C1 segment of cervical spinal cord (tissue), 14 donors: ENCODE measurements at regions not wholly inside any gene's neighbourhood (a gene's known extent, or its start where the extent isn't known, plus 50 kb on each side); places are given as distances from the start of the nearest gene placed in this dataset.

Source experiments
- DNase-seq, 14 donors: peaks; one replicate each; lab custom pipeline; 2025; lab: John Stamatoyannopoulos, UW

DNA sequence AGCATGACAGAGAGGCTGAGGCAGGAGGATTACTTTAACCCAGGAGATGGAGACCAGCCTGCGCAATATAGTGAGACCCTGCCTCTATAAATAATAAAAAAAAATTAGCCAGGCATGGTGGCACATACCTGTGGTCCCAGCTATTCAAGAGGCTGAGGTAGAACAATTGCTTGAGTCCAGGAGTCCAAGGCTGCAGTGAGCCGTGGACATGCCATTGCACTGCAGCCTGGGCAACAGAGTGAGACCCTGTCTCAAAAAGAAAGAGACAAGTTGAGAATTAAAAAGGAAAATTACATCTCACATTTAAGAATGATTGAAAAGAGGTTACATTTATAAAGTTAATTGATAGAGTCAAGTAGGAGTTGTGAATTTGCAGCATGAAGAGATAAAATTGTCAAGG, 91.4 kb upstream of the TMPO start:
- no peak for DNase-seq

DNA sequence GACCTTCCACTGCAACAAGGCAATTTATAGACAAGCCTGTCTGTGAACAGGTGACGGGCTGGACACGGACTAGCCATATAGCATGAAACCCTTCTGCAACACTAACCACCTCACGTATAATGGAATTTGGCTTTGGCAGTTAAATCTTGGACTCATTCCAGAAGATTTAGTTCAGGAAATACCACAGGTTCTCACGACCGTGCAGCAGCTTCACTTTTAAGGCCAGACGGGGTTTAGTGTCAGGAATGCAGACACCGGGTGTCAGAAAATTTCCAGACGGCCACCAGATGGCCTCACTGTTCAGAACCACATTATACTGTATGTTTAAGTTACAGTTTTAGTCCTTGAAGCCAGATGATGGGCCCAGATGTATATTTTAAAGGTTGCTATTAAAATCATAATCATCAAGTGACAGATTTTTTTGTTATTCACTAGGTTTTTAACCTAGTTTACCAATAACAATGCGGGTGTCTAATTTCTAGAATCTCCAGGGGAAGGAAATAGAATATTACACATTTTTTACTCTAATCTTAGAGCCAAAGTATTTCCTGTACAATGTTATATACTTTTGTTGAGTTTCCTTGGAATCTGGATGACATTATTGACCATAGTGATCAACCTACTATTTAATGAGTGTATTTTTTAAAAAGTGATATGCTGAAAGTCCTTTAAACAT, 90.5 kb upstream of the TMPO start:
- DNase-seq: peak in 7 of 14 donors; percentile 6 to 36 (median 15)

DNA sequence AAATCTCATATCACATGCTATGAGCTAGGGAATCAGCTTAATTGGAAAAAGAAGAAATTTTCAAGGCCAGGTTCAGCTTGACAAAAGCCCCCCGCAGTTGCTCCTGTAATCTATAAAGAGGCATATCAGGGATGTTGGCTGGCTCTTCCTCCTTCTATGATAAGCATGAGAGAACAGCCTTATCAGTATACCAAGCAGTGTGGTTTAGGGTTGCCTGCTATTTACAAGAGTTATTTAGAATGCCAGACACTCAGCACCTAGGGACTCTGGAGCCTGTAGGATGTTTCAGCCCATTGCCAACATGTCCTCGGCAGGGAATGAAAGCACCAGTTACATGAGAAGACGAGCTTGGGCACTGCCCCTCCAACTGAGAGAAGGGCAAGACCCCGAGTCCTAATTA, 89.5 kb upstream of the TMPO start:
- no peak for DNase-seq

DNA sequence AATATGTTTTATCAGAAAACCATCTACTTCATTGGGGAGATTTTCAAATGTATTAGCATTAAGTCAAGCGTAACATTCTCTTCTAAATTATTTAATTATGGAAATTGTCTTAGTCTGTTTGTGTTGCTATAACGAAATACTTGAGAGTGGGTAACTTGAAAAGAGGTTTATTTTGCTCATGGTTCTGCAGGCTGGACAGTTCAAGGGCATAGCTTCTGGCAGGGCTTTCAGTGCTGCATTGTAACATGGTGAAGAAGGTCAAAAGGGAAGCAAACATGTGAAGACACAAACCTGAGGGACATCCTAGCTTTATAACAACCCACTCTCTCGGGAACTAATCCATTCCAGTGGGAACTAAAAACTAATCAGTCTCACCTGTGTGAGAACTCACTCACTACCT, 84.3 kb upstream of the TMPO start:
- DNase-seq: no peak

DNA sequence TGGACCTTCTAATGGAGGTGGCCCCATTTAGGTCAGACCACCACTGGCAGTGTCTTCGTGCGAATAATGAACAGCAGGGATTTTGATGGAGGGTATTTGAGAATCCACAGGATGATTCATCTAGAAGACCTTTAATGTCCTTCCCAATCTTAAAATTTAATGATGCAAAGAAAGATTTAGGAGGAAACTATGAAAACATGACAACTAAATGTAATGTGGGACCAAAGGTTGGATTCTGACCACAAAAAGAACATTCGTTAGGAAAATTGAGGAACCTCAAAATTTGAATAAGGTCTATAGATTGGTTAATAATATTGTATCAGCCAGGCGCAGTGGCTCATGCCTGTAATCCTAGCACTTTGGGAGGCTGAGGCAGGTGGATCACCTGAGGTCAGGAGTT, 78.2 kb upstream of the TMPO start:
- no peak for DNase-seq

DNA sequence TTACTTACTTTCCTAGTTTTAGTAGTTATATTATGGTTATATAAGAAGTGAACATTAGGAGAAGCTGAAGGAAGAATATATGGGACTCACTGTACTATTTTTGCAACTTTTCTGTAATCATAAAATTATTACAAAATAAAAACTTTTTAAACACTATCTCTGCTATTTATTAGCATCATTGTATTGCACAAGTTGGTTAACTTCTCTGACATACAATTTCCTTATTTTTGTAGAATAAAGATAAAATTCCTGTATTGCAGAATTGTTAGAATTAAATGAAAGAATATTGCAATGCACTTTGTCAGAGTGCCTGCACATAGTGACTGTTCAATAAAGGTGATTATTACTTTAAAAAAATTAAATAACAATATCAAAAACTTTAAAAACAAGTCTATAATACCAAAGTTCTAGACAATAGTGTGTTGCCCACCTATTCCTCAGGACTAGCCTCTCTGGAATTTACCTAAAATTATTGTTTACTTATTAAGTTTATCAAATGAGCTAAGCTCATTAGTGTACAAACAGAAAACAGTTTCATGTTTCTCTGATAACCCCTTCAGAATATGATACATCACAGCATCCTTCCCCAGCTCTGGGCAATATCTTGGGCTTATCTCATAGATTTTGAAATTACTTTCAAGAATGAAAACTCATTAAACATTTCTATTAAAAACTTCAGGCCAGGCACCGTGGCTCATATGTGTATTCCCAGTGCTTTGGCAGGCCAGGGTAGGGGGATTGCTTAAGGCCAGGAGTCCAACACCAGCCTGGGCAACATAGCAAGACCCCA, 77.4 kb upstream of the TMPO start:
- no peak for DNase-seq

DNA sequence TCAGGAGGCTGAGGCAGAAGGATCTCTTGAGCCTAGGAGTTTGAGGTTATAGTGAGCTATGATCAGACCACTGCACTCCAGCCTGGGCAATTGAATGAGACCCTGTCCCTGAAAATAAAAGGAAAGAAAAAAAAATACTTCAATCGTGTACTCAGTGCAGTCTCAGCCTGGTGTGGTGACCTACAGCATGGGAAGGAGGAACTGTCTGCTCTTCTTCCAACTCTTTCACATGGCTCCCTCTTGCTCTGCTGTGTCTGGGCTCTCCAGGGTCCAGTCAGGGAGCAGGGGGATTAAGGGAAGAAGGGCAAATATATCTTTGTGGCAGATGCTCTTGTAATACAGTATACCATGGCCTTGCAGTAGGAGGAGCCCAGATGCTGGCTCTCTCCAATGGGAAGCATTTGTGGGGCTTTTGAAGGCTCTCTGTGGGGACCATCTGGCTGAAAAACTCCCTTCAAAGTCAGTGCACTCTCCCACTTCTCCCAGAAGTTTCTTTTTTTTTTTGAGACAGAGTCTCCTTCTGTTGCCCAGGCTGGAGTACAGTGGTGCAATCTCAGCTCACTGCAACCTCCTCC, 76.6 kb upstream of the TMPO start:
- no peak for DNase-seq

DNA sequence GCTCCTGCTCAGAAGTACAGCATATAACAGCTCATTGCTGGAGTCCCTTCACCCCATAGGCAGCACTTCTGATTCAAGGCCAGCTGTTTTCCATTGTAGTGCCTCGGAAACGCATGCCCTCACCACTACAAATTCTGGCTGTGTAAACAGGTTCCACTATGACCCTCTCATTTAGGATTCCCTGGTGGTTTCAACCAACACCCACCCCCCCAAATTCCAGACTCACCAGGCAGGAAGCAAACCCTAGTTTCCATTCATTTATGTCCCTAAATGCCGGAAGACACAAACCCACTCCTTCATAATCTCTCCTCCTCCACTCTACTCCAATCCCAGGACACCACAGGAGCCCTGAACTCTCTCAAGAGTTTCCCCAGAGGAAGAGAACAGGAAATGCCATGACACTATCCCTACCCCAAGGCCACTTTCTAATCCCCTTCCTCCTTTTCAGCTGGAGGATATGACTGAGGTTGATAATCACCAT, 75.9 kb upstream of the TMPO start:
- no peak for DNase-seq

DNA sequence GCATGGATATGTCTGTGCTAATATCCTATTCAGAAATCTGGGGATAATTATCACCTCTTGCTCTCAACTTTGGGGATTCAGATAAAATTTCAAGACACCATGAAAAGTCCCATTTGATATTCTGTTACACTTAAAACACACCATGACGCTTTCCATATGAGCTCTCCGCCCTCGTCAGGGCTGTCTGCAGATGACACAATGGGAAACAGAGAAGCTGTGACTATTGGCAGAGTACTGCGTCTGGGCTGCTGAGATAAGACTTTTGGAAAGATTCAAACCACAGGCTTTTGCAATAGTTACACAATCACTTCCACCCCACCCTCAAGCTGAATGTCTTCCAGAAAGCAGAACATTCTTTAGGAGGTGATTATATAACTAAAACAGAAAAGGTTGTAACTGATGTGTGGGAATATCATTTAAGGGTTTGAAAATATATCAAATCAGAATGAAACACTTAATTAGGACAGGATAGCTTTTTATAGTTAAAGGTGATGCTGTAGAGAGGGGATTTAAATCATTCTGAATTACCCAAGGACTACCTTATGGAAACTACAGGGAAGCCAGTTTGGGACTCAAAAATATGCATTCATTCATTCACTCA, 75.3 kb upstream of the TMPO start:
- DNase-seq: peak in 5 of 14 donors; percentile 14 to 46 (median 22)

DNA sequence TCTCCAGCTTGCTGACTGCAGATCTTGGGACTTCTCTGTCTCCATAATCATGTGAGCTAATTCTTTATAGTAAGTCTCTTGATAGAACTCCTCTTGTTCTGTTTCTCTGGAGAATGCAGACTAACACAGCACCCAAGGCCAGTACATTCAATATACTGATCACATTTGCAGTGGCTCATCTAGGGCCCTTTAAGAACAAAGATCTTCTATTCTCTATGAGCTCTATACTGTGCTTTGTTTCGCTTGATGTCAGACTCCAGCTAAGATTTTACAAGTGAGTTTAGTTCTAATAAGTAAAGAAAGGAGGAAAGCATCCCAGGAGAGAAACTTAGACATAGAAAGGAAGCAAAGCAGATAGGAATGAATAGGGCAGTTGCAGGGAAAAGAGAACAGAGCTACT, 69.3 kb upstream of the TMPO start:
- DNase-seq: no peak

DNA sequence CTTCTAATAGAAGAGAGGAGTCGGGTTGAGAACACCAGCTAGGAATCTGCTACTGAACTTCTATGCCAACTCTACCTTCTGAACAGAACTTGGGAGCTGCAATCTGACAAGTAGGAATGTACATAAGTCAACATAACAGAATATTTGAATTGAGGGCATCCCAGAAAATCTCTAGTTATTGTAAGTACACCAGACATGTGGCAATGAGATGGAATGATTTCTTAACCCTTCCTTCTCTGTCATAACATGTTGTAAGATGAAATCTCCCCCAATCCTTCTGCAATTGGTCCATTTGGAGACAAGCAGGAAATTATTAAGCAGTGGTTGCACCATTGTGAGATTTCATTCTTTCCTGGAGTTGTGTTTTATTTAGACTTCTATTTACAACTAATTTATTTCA, 68.7 kb upstream of the TMPO start:
- DNase-seq: no peak

DNA sequence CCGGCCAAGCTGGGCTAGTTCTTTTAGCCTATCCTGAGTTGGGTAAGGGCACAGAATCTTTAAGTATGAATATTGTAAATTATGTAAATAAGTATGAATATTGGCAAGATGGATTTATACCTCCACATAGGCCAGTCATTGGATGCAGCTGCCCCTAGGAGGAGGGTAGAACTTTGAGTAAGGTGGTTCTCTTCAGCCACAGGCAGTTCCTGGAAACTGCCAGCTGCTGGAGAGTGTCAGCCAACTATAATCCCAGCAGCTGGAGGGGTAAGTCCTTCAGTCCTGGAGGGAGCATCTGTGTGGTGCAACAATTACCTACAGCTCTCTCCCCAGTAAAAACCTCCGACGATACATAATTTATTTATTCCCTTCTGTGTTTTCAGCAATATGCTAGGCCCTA, 65.8 kb upstream of the TMPO start:
- no peak for DNase-seq

DNA sequence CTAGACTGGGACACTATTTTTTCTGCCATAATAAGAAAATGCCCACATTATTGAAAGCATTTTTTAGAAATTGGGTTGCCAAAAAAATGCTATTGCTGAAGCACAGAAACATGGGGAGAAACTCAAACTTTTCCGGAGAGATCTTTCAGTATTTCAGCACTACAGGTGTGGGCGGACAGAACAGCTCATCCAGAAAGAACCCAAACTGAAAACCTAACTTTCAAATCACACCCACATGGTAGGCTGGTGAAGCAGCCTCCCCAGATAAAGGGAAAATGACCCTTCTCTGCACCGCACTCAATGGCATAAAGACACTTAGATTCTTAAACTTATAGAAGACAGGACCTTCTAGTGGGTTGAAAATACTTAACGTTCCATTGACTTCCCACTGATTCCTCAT, 62.3 kb upstream of the TMPO start:
- no peak for DNase-seq

DNA sequence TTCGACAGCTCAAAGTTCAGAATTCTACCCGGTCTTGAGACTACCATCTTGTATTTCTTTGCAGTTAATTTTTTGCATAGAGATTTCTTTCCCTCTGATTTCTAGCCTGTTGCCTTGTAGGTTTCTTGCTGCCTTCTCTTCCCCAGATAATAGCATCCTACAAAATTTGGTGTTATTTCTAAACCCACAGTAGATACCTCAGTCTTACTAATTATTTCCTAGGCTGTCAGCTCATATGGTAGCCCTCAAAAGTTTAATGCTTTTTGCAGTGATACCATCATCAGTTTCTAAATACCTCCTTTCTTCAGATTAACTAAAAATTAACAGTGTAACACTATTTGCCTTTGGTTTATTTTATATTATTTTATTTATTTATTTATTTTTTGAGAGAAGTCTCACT, 61.9 kb upstream of the TMPO start:
- no peak for DNase-seq

DNA sequence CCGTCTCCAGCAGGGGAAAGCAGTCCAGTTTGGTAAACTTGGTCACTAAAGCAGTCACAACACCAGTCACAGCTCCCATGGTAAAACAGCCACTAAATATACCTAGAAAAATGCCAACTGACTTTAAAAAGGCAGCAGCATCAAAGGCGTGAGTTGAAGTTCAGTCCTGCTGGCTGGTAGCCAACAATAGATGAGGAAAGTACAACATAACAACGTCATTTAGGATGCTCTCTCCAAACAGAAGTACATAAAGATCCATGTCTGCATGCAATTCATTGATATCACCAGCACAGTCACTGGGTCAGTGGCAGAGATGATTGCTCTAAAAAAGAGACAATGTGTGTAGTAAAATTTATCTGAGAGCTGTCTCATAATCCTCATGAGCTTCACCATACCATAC, 59.3 kb upstream of the TMPO start:
- no peak for DNase-seq

DNA sequence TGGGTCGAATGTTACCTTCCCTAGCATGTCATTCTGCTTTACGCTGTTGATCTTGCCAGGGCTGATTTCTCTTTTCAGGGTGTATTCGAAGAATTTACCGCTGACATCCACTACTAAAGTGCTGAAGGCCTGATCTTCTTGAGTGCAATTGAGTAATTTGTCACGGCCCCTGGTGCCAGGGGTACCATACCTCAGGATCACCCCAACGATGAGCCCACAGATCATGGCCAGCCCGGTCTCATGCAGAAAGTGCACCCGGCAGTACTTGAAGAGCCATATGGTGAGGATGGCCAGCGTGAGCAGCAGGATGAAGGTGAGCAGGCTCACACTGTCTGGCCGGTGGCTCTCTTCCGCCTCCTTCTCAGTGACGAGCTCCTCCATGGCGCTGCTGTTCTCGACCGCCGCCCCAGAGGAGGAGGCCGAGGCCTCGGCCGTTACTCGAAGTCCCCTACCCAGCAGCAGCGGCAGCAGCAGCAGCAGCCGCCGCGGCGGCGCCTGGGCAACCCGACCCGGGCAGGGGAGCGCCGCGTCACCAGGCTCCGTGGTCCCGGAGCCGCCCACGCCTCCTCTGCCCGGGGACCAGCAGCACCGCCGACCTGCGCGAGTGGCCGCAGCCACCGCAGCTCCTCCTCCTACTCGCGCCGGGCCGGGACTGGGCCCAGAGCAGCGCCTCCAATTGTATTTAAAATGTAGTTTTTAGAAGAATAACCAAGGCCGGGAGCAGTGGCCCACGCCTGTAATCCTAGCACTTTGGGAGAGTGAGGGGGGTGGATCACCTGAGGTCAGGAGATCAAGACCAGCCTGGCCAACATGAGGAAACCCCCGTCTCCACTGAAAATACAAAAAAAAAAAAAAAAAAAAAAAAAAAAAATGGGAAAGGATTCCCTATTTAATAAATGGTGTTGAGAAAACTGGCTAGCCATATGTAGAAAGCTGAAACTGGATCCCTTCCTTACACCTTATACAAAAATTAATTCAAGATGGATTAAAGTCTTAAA, 58.5 kb upstream of the TMPO start:
- DNase-seq: peak in 7 of 14 donors; percentile 9 to 50 (median 35)

DNA sequence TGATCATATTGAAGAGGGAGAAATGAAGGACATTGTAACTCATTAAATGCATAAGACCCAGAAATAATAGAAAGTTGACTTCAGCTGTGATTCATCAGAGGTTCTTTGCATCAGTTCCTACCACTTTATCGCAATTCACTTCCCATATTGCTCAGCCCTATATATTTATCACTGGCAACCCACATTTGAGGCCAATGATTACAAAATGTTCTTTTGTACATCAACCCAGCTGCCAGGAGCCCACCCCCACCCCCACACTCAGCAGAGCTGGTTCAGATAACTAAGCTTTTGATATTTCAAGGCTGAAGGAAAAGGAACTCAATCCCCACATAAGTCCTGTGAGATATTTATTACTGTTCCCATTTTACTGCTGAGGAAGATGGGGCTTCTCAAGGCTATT, 51.2 kb upstream of the TMPO start:
- DNase-seq: peak in 1 of 14 donors; percentile 5

DNA sequence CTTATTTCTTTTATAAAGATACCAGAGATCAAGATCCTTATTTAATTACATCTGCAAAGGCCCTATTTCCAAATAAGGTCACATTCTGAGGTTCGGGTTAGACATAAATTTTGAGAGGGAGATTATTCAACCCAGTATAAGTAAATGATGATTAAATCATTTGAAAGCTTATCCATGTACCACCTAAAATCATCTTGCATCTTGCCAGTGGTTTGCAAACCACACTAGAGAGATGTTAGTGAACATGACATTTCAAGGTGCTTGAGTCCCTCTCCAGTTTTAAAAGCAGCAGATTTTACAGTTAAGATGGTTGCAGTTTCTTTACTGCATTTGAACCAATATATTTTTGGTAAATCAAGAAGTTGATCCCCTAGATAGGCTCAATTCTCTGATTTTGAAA, 49.9 kb upstream of the TMPO start:
- no peak for DNase-seq
